SK-N-MC (cell line): ENCODE measurements at regions not wholly inside any gene's neighbourhood (a gene's known extent, or its start where the extent isn't known, plus 50 kb on each side); places are given as distances from the start of the nearest gene placed in this dataset.

Source experiments
- EZH2 ChIP-seq: fragments of 200-600 bp; sonication (generic); IDR thresholded peaks from one replicate; pipeline ENCODE4 v1.6.1; 2017; ENCODE audit warnings: antibody characterized with exemption
- POLR2AphosphoS5 ChIP-seq: IDR thresholded peaks from 2 replicates; pipeline ENCODE4 v1.6.1; 2012; ENCODE audit warnings: mild to moderate bottlenecking, low read depth, low read length, borderline replicate concordance

- TF ChIP-seq EZH2 (no peak), POLR2AphosphoS5 (no peak)
These were observed 511.2 kb upstream of the KLF6 start for GRCh38 chr10:4296161-4296560.
